HG02642 (cell line): ENCODE measurements at regions not wholly inside any gene's neighbourhood (a gene's known extent, or its start where the extent isn't known, plus 50 kb on each side); places are given as distances from the start of the nearest gene placed in this dataset.
"Not testable (repeated sequence)": the region's sequence is repeated elsewhere in the genome, so short reads cannot be mapped to it uniquely, and the experiment has no call there.

Source experiments
- ATAC-seq: cut with Tn5 transposase; IDR thresholded peaks from one replicate; pipeline ENCODE4 v1.9.1; 2021; ENCODE audit warnings: mild to moderate bottlenecking; ENCODE audit not compliant: unreplicated experiment, poor library complexity

DNA sequence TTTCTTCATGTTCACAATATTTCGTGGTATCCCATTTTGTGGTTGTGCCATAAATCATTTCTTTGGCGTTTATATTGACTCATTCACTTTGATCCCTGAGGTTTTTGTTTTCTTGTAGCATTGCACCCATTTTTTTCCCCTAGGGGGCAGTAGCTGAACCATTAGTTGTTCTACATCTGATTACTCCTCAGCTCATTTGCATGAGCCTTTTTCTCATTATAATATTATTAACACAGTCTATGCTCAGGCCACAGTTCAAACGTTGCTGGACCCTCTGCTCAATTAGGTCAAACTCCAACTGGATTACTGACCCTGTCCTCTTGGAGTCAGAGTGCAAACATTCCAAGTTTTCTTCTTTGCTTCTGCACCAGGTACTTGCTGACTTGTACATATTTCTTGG is 475.4 kb upstream of the SEL1L start:
- ATAC-seq, result no peak

DNA sequence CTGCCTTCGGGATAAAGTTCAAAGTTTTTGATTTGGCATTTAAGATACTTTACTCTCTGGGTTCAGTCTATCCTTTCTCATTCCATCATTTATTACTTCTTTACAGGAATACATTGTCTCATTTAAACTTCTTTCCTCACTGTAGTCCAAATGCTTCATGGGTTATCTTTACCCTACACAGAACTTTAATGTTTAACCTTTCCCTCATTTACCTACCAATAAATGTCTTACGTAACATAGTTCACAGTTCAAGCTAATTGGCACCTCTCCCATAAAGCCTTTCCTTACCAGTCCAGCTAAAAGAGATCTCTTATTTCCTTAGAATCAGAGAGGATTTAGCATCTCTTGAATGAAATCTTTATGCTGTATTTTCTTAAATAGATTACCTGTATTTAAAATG is 476.3 kb upstream of the SEL1L start:
- no peak for ATAC-seq

DNA sequence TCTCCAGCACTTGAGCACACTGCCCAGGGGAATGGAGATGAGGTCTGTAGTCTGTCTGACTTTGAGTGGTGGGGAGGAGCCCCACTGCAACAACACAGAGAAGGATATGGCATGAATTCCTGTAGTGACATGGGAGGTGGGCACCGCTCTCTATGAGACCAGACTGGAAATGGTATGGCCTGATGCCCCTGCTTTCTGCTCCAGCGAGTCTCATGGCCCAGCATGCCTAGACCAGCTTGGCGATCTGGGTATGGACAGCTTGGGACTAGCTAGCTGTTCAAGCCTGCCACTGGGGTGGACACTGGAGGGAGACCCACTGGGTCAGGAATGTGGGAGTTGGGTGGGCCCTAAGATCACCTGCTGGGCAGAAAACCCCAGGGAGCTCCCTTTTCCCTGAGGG is 477.8 kb upstream of the SEL1L start:
- ATAC-seq, result no peak

DNA sequence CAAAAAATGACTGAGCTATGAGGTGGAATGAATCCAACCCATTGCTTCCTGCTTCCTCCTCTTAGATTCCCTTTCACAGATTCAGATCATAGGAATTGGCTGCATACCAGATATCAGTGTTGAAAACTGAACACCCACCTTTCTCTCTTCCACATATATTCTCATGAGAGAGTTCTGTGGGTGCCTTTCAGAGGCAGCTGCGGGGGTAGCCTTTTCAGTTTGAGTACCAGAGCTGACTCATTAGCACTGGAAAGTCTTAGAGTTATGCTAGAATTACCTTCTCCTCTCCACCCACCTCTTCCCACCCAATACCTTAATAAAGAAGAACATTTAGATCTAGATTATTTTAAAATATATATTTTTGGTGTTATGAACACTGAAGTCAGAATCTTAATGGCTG is 495.4 kb upstream of the SEL1L start:
- ATAC-seq, result no peak

DNA sequence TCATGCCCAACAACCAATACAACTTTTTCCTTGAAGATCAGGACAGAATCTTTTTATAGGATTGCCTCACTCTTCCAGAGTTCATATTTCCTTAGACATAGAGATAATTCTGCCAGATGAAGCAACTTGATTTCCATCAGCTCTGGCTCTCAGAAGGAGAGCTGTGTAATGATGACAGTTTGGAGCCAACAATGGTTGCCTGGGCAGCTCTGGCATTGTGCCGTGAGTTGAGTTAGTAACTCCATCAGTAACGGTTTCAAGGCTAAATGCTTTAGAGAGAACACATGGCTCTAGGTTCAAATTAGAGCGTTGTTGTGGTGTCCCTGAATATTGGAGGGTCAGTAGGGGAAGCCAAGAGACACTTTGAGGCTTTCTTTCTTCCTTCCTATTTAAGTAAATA is 501.7 kb upstream of the SEL1L start:
- ATAC-seq, result no peak

DNA sequence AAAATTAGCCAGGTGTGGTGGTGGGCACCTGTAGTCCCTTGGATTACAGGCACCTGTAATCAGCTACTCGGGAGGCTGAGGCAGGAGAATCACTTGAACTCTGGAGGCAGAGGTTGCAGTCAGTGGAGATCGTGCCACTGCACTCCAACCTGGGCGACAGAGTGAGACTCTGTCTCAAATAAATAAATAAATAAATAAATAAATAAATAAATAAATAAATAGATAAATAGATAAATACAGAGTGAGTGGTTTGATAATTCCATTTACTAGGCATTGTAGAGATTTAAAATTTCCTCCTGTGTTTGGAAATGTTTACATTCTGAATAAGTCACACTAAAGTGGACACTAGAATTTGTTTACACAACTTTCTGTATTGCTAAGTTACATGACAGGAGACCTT is 504.4 kb upstream of the SEL1L start:
- ATAC-seq, result not testable (repeated sequence)

DNA sequence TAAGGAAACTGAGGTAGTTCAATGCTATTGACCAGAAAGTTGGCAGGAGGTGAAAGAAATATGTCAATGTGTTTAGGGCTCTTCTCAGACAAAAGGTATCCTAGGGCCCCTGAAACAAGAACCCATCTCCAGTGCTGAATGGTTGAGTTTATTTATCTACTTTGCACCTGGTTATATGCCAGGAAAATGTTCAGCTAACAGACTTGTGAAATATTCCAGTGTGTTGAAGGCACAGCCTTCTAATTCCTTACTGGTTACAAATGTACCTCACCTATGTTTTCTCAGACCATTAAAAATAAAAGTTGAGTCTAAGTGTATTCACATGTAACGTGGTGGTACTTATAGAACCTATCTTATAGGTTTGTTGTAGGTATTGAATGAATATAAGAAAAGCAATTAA is 511.7 kb upstream of the SEL1L start:
- no peak for ATAC-seq

DNA sequence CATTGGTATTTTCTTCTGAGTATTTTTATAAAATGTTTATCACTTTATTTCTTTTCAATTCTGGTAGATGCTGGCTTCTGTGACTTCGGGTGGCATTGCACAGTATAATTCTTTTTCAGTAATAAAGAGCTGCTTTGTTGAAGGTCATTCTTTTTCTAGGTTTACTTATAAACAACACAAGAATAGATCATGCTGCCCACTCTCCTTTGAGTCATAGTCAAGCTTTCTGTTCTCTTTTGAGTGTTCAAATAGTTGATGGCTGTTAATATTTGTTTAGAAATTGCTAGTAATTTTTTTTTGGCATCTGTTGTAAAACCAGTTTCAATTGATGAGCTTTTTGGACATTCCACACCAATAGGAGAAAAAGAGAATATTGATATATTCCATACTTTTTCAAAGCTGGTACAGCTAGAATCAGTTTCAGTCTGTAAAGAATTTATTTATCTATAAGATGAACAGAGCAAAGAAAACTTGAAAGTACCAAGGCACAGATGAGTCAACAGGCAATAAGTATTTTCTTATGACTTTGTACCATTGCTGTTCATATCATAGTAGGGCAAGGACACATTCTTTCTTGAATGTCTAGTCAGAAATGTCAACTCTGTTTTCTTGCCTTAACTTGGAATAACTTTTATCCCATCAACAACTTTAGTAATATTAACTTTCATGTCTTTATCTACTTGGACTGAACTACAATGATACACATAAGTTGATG is 513.0 kb upstream of the SEL1L start:
- peak; percentile 61 for ATAC-seq

DNA sequence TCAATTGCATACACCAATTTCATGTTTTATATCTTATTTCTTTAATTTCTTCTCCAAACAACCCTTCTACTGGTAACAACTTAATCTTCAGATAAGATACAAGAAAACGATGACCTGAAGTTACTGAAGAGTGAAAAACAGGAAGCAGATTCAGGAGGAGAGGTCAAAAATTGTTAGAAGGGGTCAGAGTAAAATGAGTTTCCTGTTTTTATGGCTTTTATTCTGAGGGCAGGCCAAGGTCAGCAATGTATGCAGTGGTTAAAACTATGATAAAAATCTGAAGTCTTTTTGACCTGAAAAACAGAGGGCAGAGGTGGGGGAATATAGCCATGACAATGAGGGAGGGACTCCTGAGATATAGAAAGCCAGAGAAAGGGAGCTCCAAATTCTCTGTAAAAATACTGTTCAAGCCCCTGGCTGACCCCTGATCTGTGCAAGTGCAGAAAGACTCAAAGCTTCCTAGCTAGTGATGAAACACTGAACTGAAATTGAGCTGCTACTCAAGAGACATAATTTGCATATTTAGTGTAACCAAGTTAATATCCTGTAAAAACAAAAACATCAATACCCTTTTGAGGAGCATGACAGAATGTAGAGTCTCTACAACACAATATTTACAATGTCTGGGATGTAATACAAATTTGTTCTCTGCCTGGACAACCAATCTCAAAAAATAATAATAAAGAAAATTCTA is 514.3 kb upstream of the SEL1L start:
- peak; percentile 43 for ATAC-seq

DNA sequence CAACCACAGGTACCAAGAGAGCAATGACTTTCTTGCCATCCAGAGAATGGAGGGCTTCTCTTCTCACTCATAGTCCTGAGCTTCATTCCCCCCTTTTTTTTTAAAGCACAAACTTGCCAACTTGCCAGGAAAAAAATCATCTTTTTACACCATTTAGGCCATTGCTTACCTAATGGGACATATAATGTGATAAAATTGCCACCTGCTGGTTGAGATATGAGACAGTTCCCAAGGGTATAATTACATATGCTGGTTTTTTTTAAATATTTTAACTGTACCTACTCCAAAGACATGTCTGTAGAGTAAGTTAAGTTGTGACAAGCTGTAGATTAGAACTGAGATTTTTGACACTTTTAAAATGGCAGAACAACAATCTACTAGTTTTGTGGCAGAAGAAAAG is 519.1 kb upstream of the SEL1L start:
- no peak for ATAC-seq

DNA sequence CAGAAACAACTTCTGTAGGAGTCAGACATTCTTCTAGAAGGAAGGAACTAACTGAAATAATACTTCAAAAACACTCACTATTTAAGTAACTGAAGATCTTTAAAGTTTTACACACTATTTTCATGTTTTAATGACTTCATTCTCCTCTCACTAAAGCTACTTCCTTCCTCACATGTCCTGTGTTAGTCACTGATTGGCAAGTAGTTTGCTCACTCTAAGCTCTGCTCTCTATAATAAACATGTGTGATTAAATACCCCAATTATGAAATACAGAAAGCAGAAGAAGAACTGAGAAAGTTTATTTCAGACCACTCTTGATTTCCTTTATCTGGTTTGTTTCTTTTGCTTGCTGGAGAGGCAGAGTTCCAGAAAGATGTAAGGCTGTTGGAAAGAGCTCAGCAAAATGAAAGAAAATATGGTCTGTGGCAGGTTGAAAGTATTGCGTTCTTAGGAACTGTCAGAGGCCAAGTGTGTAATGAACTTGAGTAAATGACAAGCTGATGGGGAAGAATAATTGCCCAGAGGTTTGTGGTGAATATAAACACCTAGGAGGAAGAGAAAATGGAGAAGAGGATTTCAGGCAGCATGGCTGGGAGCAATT is 522.0 kb upstream of the SEL1L start:
- ATAC-seq, result no peak

DNA sequence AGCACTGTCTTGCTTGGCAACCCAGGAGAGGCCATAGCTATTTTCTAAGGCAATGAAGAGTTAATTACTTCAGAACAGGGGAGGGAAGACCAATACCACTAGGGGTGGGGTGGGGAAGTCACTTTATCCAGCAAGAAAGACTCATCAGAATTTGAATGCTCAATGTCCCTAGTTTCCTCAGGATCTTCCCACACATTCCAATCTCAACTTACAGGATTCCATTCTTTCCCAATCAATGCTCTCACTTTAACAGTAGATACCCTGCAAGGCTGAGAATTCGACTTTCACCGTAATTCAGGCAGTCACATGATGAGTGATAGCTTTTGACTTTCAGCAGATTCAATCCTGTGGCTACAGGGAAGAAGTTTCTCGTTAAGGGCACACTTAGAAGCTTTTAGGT is 526.6 kb upstream of the SEL1L start:
- no peak for ATAC-seq

DNA sequence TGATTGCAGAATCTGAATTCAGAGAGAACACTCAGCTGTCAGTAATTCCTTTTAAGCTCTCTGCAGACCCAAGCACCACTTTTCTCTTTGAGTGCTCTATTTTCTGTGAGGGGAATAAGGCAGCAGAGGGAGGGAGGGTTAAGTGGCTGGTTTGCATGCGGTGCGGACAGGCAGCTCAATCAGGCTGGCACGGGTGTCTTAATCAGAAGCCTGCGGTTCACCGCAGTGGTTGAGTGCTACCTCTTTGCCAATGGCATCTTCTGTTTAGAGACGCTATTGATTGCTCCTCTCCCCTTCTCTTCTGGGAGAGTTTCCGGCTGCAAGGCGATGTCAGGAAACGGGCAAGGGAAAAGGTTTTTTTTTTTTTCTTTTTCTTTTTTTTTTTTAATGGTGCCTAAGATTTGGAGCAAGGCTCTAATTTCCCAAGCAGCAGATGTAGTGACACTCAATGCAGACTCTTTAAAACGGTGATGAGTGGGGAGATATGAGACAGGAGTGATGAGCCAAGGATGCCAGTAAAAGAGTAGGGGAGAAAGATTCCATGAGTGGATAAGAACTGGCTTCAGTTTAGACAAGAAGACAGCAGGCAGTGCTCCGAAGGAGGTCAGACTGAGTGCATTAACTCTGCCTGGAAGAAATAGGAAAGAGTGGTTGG is 533.7 kb upstream of the SEL1L start:
- no peak for ATAC-seq

DNA sequence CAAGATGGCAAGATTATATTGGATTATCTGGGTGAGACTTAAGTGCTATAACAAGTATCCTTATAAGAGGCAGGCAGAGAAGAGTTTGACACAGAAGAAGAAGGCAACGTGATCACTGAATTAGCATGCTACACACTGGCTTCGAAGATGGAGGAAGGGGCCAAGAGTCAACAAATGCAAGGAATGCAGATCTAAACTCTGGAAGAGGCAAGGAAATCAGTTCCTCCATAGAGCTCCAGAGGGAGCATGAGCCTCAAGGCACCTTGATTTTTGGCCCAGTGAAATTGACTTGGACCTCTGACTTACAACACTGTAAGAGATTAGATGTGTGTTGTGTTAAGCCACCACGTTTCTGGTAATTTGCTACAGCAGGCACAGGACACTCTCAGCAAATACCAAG is 536.4 kb upstream of the SEL1L start:
- no peak for ATAC-seq

DNA sequence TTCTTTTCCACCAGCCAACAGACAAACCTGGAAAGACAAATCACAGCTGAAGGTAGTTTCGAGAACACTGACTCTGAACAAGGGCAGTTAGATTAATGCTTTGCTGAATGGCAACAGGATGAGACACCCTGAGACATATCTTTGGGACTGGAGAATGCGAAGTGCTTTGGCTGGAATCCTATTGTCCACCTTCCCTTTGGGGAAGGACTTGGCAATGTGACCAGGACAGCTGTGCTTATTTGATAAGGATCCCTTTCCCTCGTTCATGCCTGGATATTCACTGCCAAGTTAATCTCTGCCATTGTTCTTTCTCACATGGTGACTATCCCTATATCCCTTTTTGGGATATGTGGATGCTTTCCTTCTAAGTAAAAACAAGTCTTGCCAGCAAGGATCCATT is 537.1 kb upstream of the SEL1L start:
- ATAC-seq, result no peak

DNA sequence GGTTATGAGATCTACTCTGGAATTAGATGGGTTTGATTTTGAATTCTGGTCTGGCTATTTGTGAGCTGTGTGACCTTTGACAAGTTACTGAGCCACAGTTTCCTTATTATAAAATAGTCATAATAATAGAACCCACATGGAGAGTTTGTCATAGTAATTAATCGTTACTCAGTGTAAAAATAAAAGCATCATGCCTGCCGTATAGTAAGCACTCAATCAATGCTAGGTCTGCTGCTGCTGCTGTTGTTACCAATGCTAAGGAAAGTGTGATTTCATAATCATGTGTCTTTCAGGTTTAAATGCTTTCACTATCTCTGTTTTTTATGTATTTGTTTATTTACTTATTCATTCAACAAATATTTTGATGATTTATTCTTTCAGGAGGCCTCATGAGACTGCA is 539.9 kb upstream of the SEL1L start:
- ATAC-seq, result no peak

DNA sequence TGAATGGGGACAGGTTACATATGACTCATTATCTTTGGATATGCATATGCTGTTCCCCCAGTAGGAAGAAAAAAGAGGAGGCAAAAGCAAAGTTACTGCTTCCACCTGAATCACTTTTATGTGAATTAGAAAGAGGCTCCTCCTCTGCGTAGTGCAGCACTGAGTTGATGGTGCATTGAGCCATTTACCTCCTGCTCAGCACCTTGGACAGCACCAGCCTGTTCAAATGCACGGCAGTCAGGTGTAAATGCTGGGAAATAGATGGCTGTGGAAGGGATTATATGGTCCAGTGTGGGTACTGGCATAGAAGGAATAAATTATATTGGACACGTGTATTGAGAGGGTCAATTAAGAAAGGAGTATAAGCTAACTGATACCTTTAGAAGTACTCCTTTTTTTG is 541.9 kb upstream of the SEL1L start:
- no peak for ATAC-seq

DNA sequence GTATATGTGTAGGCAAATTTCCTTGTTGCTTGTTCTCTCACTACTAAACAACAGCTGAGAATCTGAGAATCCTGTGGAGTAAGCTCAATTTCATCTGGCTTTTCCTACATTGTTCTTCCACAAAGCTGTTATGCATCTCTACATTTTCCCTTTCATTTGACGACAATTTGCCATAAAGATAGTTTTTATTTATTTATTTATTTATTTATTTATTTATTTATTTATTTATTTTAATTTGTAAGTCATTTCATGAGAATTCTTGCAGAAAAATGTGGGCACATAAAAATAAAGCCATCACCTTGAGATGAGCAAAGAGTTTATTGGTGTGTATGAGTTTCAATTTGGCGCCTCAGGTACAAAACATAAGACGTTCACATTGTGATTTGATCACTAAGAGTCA is 545.9 kb upstream of the SEL1L start:
- no peak for ATAC-seq

DNA sequence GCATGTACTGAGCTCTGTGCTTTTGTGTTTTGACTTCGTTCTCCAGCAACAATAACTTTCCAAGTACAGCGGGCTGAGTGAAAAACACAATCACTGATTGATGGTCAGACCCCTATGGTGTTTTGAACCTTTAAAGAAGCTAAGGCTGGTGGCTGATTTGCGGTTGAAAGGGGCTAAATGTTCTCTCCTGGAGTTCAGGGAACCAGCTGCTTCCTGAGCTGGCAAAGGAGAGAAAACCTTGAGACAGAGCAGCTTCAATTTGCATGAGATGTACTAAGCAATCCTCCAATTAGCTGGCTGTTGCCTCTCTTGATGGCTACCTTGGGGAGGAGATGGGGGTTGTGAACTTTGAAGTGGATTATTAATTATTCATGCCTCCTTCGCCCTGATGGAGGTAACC is 546.7 kb upstream of the SEL1L start:
- ATAC-seq, result no peak

DNA sequence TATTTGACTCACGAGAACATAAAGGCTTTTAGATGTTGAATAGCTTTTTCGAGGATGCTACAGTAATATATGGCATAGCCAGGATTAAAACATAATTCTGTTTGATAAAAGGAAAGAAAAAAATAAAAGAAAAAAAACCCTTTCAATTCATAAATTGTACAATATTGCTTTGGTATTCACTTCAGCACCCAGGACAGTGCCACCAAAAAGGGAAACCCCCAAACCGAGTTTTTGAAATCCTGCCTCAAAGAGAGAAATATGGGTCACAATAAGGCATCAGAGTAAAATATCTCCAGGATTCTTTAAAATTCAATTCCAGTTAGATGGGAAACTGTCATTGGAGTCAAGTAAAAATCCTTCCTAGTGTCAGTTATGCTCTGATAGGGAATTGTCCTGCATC is 551.2 kb upstream of the SEL1L start:
- no peak for ATAC-seq

DNA sequence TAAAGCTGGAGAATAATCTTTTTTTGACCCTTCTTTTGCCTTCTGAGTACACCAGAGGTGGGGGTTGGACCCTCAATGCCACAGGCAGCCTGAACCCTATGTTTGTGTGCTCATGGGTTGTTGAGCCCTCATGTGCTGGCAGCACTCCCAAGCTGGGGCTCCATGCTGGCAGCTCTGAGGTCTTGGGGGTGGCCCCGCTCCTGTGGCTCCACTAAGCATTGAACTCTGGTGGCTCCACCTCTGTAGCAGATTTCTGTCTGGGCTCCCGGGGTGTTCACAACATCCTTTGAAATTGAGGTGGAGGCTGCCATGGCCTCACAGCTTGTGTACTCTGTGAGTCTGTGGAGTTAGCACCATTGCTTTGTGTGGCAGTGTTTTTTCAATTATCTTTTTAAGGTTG is 557.4 kb upstream of the SEL1L start:
- no peak for ATAC-seq
